CD14-positive monocyte (primary cell): ENCODE measurements at regions not wholly inside any gene's neighbourhood (a gene's known extent, or its start where the extent isn't known, plus 50 kb on each side); places are given as distances from the start of the nearest gene placed in this dataset.
A peak's percentile ranks its signal among the peaks of the same experiment; 100 is the strongest.

Experiments
- DNase-seq, 3 donors: peaks; one replicate each; pipeline ENCODE4 v3.0.0-alpha.2; 2011 to 2022
- H2AFZ ChIP-seq: 2 replicates; pipeline ENCODE4 v1.6.0; 2012; ENCODE audit warnings: mild to moderate bottlenecking, low read depth, low read length, inconsistent platforms; ENCODE audit not compliant: insufficient read depth, poor library complexity, severe bottlenecking
- H3K27ac ChIP-seq, 2 donors: 1 replicate in 1 of 2; 2 replicates in 1 of 2; pipeline ENCODE4 v1.5.1; 2012 to 2013; ENCODE audit warnings: low read length in 2 of 2, control low read depth in 1 of 2, inconsistent platforms in 1 of 2, low read depth in 1 of 2, mild to moderate bottlenecking in 1 of 2
- H3K27me3 ChIP-seq, 2 donors: one replicate each; pipeline versions ENCODE4 v1.6.0 to v1.6.1; 2011 to 2013; ENCODE audit warnings: low read length in 2 of 2; ENCODE audit not compliant: control insufficient read depth in 2 of 2, insufficient read depth in 2 of 2
- H3K36me3 ChIP-seq, 2 donors: replicated peaks in 1 of 2; 1 replicate in 1 of 2; 2 replicates in 1 of 2; pipeline versions ENCODE4 v1.5.1 to v1.6.1; 2012 to 2013; ENCODE audit warnings: low read length in 2 of 2, control low read depth in 1 of 2, inconsistent platforms in 1 of 2, mild to moderate bottlenecking in 1 of 2; ENCODE audit not compliant: insufficient read depth in 2 of 2, control insufficient read depth in 1 of 2
- H3K4me1 ChIP-seq, 2 donors: 1 replicate in 1 of 2; 2 replicates in 1 of 2; pipeline versions ENCODE4 v1.5.1 to v1.6.1; 2012 to 2013; ENCODE audit warnings: low read length in 2 of 2, control low read depth in 1 of 2, inconsistent platforms in 1 of 2, mild to moderate bottlenecking in 1 of 2, moderate library complexity in 1 of 2; ENCODE audit not compliant: insufficient read depth in 2 of 2, control insufficient read depth in 1 of 2
- H3K4me2 ChIP-seq: replicated peaks from 2 replicates; pipeline ENCODE3; 2012; ENCODE audit warnings: low read length, moderate library complexity, mild to moderate bottlenecking; ENCODE audit not compliant: poor library complexity, severe bottlenecking; ENCODE audit errors: extremely low read depth
- H3K4me3 ChIP-seq, 3 experiments: fragments of 200-600 bp in 1 of 3; sonication (generic) in 1 of 3; replicated peaks in 1 of 3; 1 replicate in 2 of 3; 2 replicates in 1 of 3; pipeline ENCODE4 v1.5.1; 2011 to 2013; ENCODE audit warnings: low read length in 3 of 3, mild to moderate bottlenecking in 3 of 3, control low read depth in 2 of 3, low read depth in 2 of 3, inconsistent platforms in 1 of 3, moderate library complexity in 1 of 3
- H3K79me2 ChIP-seq: 2 replicates; pipeline ENCODE4 v1.6.0; 2012; ENCODE audit warnings: mild to moderate bottlenecking, control low read depth, inconsistent platforms, low read length, moderate library complexity; ENCODE audit not compliant: insufficient read depth
- H3K9ac ChIP-seq: 2 replicates; pipeline ENCODE4 v1.6.0; 2017; ENCODE audit warnings: low read length, mild to moderate bottlenecking; ENCODE audit not compliant: insufficient read depth, poor library complexity, severe bottlenecking
- H3K9me3 ChIP-seq, 2 donors: replicated peaks in 1 of 2; 1 replicate in 1 of 2; 2 replicates in 1 of 2; pipeline versions ENCODE4 v1.5.1 to v1.6.1; 2012 to 2013; ENCODE audit warnings: low read length in 2 of 2, control low read depth in 1 of 2; ENCODE audit not compliant: control insufficient read depth in 1 of 2, insufficient read depth in 1 of 2
- H4K20me1 ChIP-seq: 2 replicates; pipeline ENCODE4 v1.6.0; 2012; ENCODE audit warnings: mild to moderate bottlenecking, low read length, control low read depth, moderate library complexity; ENCODE audit not compliant: insufficient read depth
- H3K27ac Mint-ChIP-seq, 7 donors: one replicate each; pipeline ENCODE4 v1.8.0; 2020; ENCODE audit warnings: mild to moderate bottlenecking in 7 of 7, mixed read lengths in 7 of 7, moderate library complexity in 6 of 7, inconsistent platforms in 2 of 7
- H3K27me3 Mint-ChIP-seq, 3 donors: one replicate each; pipeline ENCODE4 v1.8.0; 2021 to 2022; ENCODE audit warnings: low read depth in 3 of 3, mild to moderate bottlenecking in 3 of 3, mixed read lengths in 3 of 3, moderate library complexity in 3 of 3, inconsistent platforms in 1 of 3
- H3K36me3 Mint-ChIP-seq, 2 donors: one replicate each; pipeline ENCODE4 v1.8.0; 2020; ENCODE audit warnings: mixed read lengths in 2 of 2, inconsistent platforms in 1 of 2, mild to moderate bottlenecking in 1 of 2
- H3K4me1 Mint-ChIP-seq: one replicate; pipeline ENCODE4 v1.8.0; 2020; ENCODE audit warnings: mild to moderate bottlenecking, mixed read lengths
- H3K4me3 Mint-ChIP-seq, 2 donors: one replicate each; pipeline ENCODE4 v1.8.0; 2020; ENCODE audit warnings: mild to moderate bottlenecking in 2 of 2, mixed read lengths in 2 of 2, moderate library complexity in 1 of 2
- H3K9me3 Mint-ChIP-seq, 7 donors: one replicate each; pipeline ENCODE4 v1.8.0; 2020 to 2022; ENCODE audit warnings: mixed read lengths in 7 of 7, mild to moderate bottlenecking in 6 of 7, moderate library complexity in 6 of 7, inconsistent platforms in 2 of 7
- CTCF ChIP-seq: fragments of 200-600 bp; IDR thresholded peaks from one replicate; pipeline ENCODE4 v1.8.0; 2022; ENCODE audit warnings: antibody characterized with exemption, mild to moderate bottlenecking
- WGBS: methylation state at CpG from one replicate; pipeline ENCODE4 v1.1.5; 2013; ENCODE audit warnings: missing lambda C conversion rate; ENCODE audit not compliant: insufficient coverage; 5-methylcytosine and 5-hydroxymethylcytosine counted together
- intact Hi-C, 2 donors: fragments of 100-400 bp; cut with micrococcal nuclease; formaldehyde crosslinking; loops; one replicate each; pipeline versions ENCODE4 v1.15.0 to v1.15.1; 2023

GRCh38 chr6:15048367-15048766, 197.5 kb upstream of the JARID2 start:
- Mint-ChIP-seq H3K27ac (peak overlapping the region in 1 of 7 donors; percentile 18), H3K36me3 (no peaks in the 10 kb centered on the region), H3K9me3 (no peaks in the 10 kb centered on the region), H3K27me3 (peaks cover 0 to 1% (median 0%) of the 10 kb centered on the region in 3 donors), H3K4me1 (peaks cover 3% of the 10 kb centered on the region), H3K4me3 (no peak overlapping the region)
- Histone ChIP-seq H3K9ac (no peak overlapping the region), H3K27ac (no peak overlapping the region), H3K4me2 (no peak overlapping the region), H3K79me2 (no peaks in the 10 kb centered on the region), H3K9me3 (no peaks in the 10 kb centered on the region), H3K36me3 (no peaks in the 10 kb centered on the region), H3K4me1 (no peaks in the 10 kb centered on the region), H4K20me1 (no peaks in the 10 kb centered on the region), H3K27me3 (no peaks in the 10 kb centered on the region), H3K4me3 (no peak overlapping the region), H2AFZ (no peak overlapping the region)
- no peak for DNase-seq
- intact Hi-C loops: no loop called here
- no peak for TF ChIP-seq CTCF
- 94% methylated on average over 5 of the region's 6 CpGs for WGBS

GRCh38 chr6:15058200-15059061, 187.4 kb upstream of the JARID2 start:
- Histone ChIP-seq H3K4me2 (no peak overlapping the region), H3K9me3 (no peaks in the 10 kb centered on the region), H3K4me3 (no peak overlapping the region), H3K9ac (no peak overlapping the region), H3K27ac (no peak overlapping the region), H3K4me1 (peaks cover 27 to 29% of the 10 kb centered on the region in 2 donors), H3K36me3 (no peaks in the 10 kb centered on the region), H2AFZ (no peak overlapping the region), H4K20me1 (no peaks in the 10 kb centered on the region), H3K27me3 (no peaks in the 10 kb centered on the region), H3K79me2 (no peaks in the 10 kb centered on the region)
- peaks cover 0 to 9% (median 0%) of the 10 kb centered on the region in 3 donors for H3K27me3 Mint-ChIP-seq
- H3K4me3 Mint-ChIP-seq: no peak overlapping the region
- peaks cover 27% of the 10 kb centered on the region for H3K4me1 Mint-ChIP-seq
- DNase-seq: no peak
- H3K36me3 Mint-ChIP-seq: peaks cover 4% of the 10 kb centered on the region in 2 donors
- H3K9me3 Mint-ChIP-seq: peaks cover 0 to 5% (median 0%) of the 10 kb centered on the region in 7 donors
- WGBS: 0% methylated on average over 1 of the region's 9 CpGs
- TF ChIP-seq CTCF: no peak
- no peak overlapping the region for H3K27ac Mint-ChIP-seq
- intact Hi-C loops: no loop called here
